Stomach smooth muscle (tissue), 2 donors: ENCODE measurements at regions not wholly inside any gene's neighbourhood (a gene's known extent, or its start where the extent isn't known, plus 50 kb on each side); places are given as distances from the start of the nearest gene placed in this dataset.

Experiments
- H3K27ac ChIP-seq: one replicate; pipeline ENCODE4 v1.7.0; 2013; ENCODE audit warnings: mild to moderate bottlenecking, low read length, inconsistent platforms
- H3K27me3 ChIP-seq, 2 donors: one replicate each; pipeline ENCODE4 v1.7.0; 2013; ENCODE audit warnings: low read length in 2 of 2; ENCODE audit not compliant: insufficient read depth in 2 of 2, control insufficient read depth in 1 of 2
- H3K36me3 ChIP-seq, 2 donors: one replicate each; pipeline ENCODE4 v1.7.0; 2013; ENCODE audit warnings: low read length in 2 of 2; ENCODE audit not compliant: control insufficient read depth in 2 of 2, insufficient read depth in 2 of 2
- H3K4me1 ChIP-seq: one replicate; pipeline ENCODE4 v1.7.0; 2013; ENCODE audit warnings: low read length; ENCODE audit not compliant: control insufficient read depth, insufficient read depth
- H3K4me3 ChIP-seq, 2 donors: one replicate each; pipeline ENCODE4 v1.7.0; 2013; ENCODE audit warnings: low read length in 2 of 2
- H3K9ac ChIP-seq, 2 donors: one replicate each; pipeline ENCODE4 v1.7.0; 2013; ENCODE audit warnings: low read length in 2 of 2, mild to moderate bottlenecking in 1 of 2
- H3K9me3 ChIP-seq, 2 donors: one replicate each; pipeline ENCODE4 v1.7.0; 2013; ENCODE audit warnings: low read length in 2 of 2; ENCODE audit not compliant: control insufficient read depth in 2 of 2
- donor health status: healthy.
- donor health status: Pancreatic carcinoma.

GRCh38 chr16:86069736-86070298 lies 170.9 kb downstream of the IRF8 start:
- Histone ChIP-seq H3K9ac (no peak overlapping the region), H3K36me3 (no peaks in the 10 kb centered on the region), H3K4me1 (peaks cover 17% of the 10 kb centered on the region), H3K9me3 (no peaks in the 10 kb centered on the region), H3K4me3 (no peak overlapping the region), H3K27me3 (no peaks in the 10 kb centered on the region), H3K27ac (no peak overlapping the region)

- H3K4me1 ChIP-seq, result peaks cover 18% of the 10 kb centered on the region
- no peak overlapping the region for H3K4me3 ChIP-seq
- H3K9me3 ChIP-seq, result no peaks in the 10 kb centered on the region
- no peaks in the 10 kb centered on the region for H3K27me3 ChIP-seq
- no peaks in the 10 kb centered on the region for H3K36me3 ChIP-seq
- no peak overlapping the region for H3K9ac ChIP-seq
- no peak overlapping the region for H3K27ac ChIP-seq
Observed at GRCh38 chr16:86070484-86070883, 171.5 kb downstream of the IRF8 start.

- H3K9me3 ChIP-seq, result no peaks in the 10 kb centered on the region
- H3K4me3 ChIP-seq, result no peak overlapping the region
- H3K27me3 ChIP-seq, result no peaks in the 10 kb centered on the region
- no peaks in the 10 kb centered on the region for H3K36me3 ChIP-seq
- H3K9ac ChIP-seq, result no peak overlapping the region
- peaks cover 16% of the 10 kb centered on the region for H3K4me1 ChIP-seq
- no peak overlapping the region for H3K27ac ChIP-seq
Observed at GRCh38 chr16:86070971-86071370, 172.0 kb downstream of the IRF8 start.

- Histone ChIP-seq H3K36me3 (no peaks in the 10 kb centered on the region), H3K4me1 (peaks cover 16% of the 10 kb centered on the region), H3K27me3 (no peaks in the 10 kb centered on the region), H3K9me3 (no peaks in the 10 kb centered on the region), H3K27ac (no peak overlapping the region), H3K9ac (no peak overlapping the region), H3K4me3 (no peak overlapping the region)
Observed at GRCh38 chr16:86071611-86072240, 172.8 kb downstream of the IRF8 start.

GRCh38 chr16:86072328-86073102 lies 173.6 kb downstream of the IRF8 start:
- no peaks in the 10 kb centered on the region for H3K27me3 ChIP-seq
- H3K9me3 ChIP-seq, result no peaks in the 10 kb centered on the region
- H3K9ac ChIP-seq, result no peak overlapping the region
- H3K4me1 ChIP-seq, result peaks cover 16% of the 10 kb centered on the region
- H3K36me3 ChIP-seq, result no peaks in the 10 kb centered on the region
- H3K27ac ChIP-seq, result no peak overlapping the region
- H3K4me3 ChIP-seq, result no peak overlapping the region

- no peak overlapping the region for H3K9ac ChIP-seq
- peaks cover 19% of the 10 kb centered on the region for H3K4me1 ChIP-seq
- no peak overlapping the region for H3K27ac ChIP-seq
- no peaks in the 10 kb centered on the region for H3K9me3 ChIP-seq
- no peaks in the 10 kb centered on the region for H3K36me3 ChIP-seq
- H3K4me3 ChIP-seq, result no peak overlapping the region
- no peaks in the 10 kb centered on the region for H3K27me3 ChIP-seq
Observed at GRCh38 chr16:86073103-86073625, 174.2 kb downstream of the IRF8 start.

- H3K9ac ChIP-seq, result no peak overlapping the region
- no peak overlapping the region for H3K4me3 ChIP-seq
- H3K27ac ChIP-seq, result no peak overlapping the region
- peaks cover 19% of the 10 kb centered on the region for H3K4me1 ChIP-seq
- no peaks in the 10 kb centered on the region for H3K36me3 ChIP-seq
- H3K9me3 ChIP-seq, result no peaks in the 10 kb centered on the region
- H3K27me3 ChIP-seq, result no peaks in the 10 kb centered on the region
Observed at GRCh38 chr16:86073763-86074493, 175.0 kb downstream of the IRF8 start.

- peaks cover 19% of the 10 kb centered on the region for H3K4me1 ChIP-seq
- no peak overlapping the region for H3K9ac ChIP-seq
- H3K36me3 ChIP-seq, result no peaks in the 10 kb centered on the region
- H3K4me3 ChIP-seq, result no peak overlapping the region
- no peaks in the 10 kb centered on the region for H3K27me3 ChIP-seq
- no peak overlapping the region for H3K27ac ChIP-seq
- H3K9me3 ChIP-seq, result no peaks in the 10 kb centered on the region
Observed at GRCh38 chr16:86074651-86075487, 175.9 kb downstream of the IRF8 start.

GRCh38 chr16:86075488-86075785 lies 176.5 kb downstream of the IRF8 start:
- Histone ChIP-seq H3K9me3 (no peaks in the 10 kb centered on the region), H3K27ac (no peak overlapping the region)

GRCh38 chr16:86075839-86076440 lies 177.0 kb downstream of the IRF8 start:
- Histone ChIP-seq H3K27ac (no peak overlapping the region), H3K36me3 (no peaks in the 10 kb centered on the region), H3K4me1 (peaks cover 13% of the 10 kb centered on the region), H3K27me3 (no peaks in the 10 kb centered on the region), H3K9me3 (no peaks in the 10 kb centered on the region), H3K9ac (no peak overlapping the region), H3K4me3 (no peak overlapping the region)

More at GRCh38 chr16:86075488-86075785, 176.5 kb downstream of the IRF8 start:
- H3K4me3 ChIP-seq, result no peak overlapping the region
- H3K27me3 ChIP-seq, result no peaks in the 10 kb centered on the region
- H3K4me1 ChIP-seq, result peaks cover 18% of the 10 kb centered on the region
- H3K36me3 ChIP-seq, result no peaks in the 10 kb centered on the region
- H3K9ac ChIP-seq, result no peak overlapping the region
